ENCODE measurements at regions not wholly inside any gene's neighbourhood (a gene's known extent, or its start where the extent isn't known, plus 50 kb on each side); places are given as distances from the start of the nearest gene placed in this dataset.

DNA sequence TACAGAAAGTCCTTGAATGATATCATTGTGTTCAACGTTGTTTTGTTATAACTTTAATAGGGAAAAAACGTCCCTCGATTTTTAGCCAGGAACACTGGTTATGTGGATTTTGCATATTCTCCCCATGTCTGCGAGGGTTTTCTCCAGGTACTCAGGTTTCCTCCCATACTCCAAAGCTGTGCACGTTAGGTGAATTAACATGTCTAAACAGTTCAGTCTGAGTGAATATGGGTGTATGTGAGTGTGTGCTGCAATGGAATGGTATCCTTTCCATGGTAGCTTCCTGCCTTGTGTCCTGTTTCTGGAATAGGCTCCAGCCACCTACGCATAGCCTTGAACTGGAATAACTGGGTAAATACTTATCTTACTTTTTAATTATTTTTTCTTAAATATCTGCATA, 810.8 kb upstream of the ATXN7L3B start:
- no peak for DNase-seq (ENCODE audit: low read depth)
- TF ChIP-seq, protein P1, sequence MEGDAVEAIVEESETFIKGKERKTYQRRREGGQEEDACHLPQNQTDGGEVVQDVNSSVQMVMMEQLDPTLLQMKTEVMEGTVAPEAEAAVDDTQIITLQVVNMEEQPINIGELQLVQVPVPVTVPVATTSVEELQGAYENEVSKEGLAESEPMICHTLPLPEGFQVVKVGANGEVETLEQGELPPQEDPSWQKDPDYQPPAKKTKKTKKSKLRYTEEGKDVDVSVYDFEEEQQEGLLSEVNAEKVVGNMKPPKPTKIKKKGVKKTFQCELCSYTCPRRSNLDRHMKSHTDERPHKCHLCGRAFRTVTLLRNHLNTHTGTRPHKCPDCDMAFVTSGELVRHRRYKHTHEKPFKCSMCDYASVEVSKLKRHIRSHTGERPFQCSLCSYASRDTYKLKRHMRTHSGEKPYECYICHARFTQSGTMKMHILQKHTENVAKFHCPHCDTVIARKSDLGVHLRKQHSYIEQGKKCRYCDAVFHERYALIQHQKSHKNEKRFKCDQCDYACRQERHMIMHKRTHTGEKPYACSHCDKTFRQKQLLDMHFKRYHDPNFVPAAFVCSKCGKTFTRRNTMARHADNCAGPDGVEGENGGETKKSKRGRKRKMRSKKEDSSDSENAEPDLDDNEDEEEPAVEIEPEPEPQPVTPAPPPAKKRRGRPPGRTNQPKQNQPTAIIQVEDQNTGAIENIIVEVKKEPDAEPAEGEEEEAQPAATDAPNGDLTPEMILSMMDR (conservative IDR thresholded peaks at IDR 0.05; ENCODE audit: low read depth, low read length), result no peak
- no peak overlapping the region for H3K4me3 ChIP-seq (ENCODE audit: low read length)

DNA sequence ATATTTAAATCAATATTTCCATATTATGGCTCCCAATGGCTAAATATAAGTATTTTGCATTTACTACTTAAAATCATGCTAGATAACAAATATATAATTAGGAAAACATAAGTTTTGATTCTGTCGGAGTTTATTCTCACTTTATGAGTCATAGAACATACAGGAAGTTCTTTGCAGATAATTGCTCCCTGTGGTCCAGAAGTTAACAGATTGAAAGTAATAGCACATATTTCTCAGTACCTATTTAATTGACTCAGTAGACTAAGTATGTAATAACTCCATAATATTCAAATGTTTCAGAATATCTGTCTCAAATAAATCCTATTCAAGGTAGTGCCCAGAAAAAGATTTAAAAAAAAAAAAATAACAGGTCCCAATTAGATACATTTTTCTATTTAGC, 806.0 kb upstream of the ATXN7L3B start:
- no peak overlapping the region for H3K4me3 ChIP-seq (ENCODE audit: low read length)
- peak; percentile 48 for DNase-seq (ENCODE audit: low read depth)
- TF ChIP-seq, protein P1 (conservative IDR thresholded peaks at IDR 0.05; ENCODE audit: low read depth, low read length), result no peak

DNA sequence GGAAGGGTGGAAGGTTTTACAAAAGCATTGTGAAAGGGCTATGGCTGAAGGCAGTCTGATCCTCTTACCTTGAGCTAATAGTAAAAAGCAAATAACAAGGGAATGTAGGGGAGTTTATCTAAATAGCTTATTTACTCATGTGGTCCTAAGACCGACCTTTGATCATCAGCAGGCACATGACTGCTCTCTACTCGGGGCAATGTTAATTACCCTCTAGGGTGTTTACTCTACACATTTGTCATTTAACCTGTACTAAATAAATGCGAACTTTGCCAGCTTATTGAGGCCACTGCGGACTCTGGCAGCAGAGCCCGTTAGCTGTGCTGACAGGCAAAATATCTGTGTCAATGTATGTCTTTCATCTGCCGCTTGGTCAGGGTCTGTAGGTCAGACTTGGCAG, 768.3 kb upstream of the ATXN7L3B start:
- DNase-seq (ENCODE audit: low read depth), result no peak
- TF ChIP-seq, protein P1 (conservative IDR thresholded peaks at IDR 0.05; ENCODE audit: low read depth, low read length), result no peak
- no peak overlapping the region for H3K4me3 ChIP-seq (ENCODE audit: low read length)

DNA sequence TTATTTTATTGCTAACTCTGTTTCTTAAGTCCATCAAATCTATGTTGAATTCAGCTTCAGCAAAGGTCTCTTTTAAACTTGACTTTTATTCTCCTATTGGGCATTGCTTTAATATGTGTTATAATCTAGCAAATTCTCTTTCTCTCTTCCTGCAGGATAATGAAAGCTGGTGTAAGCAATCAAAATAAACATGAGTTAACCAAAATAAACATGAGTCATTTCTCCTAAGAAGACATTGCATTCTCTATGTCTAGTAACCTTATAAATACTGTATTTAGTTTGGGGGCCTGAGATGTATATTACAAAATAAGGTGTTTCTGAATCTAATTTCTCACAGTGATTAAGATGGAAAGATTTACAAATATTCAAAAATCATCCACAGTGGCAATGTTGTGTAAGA, 739.1 kb upstream of the ATXN7L3B start:
- H3K4me3 ChIP-seq (ENCODE audit: low read length), result no peak overlapping the region
- no peak for DNase-seq (ENCODE audit: low read depth)
- TF ChIP-seq, protein P1 (conservative IDR thresholded peaks at IDR 0.05; ENCODE audit: low read depth, low read length), result no peak

DNA sequence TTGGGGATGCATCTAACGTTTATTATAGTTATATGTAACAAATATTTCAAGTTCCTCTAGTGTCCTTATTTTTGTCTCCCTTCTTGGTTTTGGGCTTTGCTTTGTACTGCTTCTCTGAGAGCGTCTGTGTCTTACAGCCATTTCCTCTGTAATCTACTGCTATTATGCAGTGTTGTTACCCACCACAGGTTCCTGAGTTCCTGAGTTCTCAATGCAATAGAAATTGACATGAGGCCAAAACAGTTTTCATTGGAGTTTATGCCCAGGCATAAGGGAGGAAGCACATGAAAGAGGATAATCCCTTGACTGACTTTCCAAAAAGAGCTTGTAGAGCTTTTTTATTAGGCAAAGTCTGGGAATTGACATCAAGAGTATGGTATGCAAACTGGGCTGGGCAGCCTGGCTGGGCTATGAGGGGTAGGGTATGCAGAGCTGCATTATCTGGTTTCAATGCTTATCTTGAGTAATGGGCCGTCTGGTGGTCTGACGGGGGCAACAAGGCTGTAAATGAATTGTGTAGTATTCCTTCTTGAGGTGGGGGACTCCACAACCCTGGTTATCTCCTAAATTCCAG, 722.5 kb upstream of the ATXN7L3B start:
- no peak overlapping the region for H3K4me3 ChIP-seq (ENCODE audit: low read length)
- peak; percentile 32 for DNase-seq (ENCODE audit: low read depth)
- TF ChIP-seq, protein P1 (conservative IDR thresholded peaks at IDR 0.05; ENCODE audit: low read depth, low read length), result no peak

DNA sequence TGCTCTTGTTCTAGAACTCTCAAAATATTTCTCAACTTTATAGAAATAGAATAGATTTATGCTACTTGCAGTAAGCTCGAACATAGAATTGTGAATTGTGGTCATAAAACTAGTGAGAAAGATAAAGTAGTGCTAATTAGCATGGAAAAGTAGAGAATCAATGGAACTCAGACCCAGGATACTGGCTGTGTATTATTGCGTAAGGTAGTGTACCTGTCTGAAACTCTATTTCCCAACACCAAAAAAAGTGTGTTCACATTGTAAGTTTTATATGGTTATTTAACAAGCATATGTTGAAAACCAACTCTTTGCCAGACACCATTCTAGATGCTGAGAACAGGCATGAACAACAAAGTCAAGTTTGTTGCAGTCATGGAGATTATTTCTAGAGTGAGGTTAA, 720.5 kb upstream of the ATXN7L3B start:
- TF ChIP-seq, protein P1 (conservative IDR thresholded peaks at IDR 0.05; ENCODE audit: low read depth, low read length), result no peak
- no peak for DNase-seq (ENCODE audit: low read depth)
- H3K4me3 ChIP-seq (ENCODE audit: low read length), result no peak overlapping the region

DNA sequence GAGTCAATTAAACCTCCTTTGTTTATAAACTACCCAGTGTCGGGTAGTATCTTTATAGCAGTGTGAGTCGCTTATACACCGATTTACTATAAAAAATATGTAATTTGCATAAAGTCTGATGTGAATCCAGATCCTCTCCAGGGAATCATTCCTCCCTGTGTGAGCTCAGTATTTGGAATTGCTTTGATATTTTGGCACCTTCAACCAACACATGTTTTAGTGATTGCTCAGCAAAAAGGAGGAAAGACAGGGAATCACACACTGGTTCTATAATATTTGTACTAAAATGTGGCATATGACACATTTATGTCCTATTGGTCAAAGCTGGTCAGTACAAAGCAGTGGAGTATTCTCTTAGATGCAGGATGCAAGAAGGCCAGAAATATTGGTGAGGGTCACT, 703.9 kb upstream of the ATXN7L3B start:
- H3K4me3 ChIP-seq (ENCODE audit: low read length), result no peak overlapping the region
- TF ChIP-seq, protein P1 (conservative IDR thresholded peaks at IDR 0.05; ENCODE audit: low read depth, low read length), result no peak
- no peak for DNase-seq (ENCODE audit: low read depth)

Data from retinal pigment epithelial cell (primary cell).